Vagina (tissue), 2 donors: ENCODE measurements at regions not wholly inside any gene's neighbourhood (a gene's known extent, or its start where the extent isn't known, plus 50 kb on each side); places are given as distances from the start of the nearest gene placed in this dataset.

Experiments used
- CTCF ChIP-seq, 3 experiments: fragments of 450-650 bp in 2 of 3; fragments of 200-600 bp in 1 of 3; sonication (generic) in 1 of 3; IDR thresholded peaks; one replicate each; pipeline ENCODE4 v1.5.1; 2017 to 2019; ENCODE audit warnings: antibody characterized with exemption in 3 of 3, mild to moderate bottlenecking in 2 of 3, moderate library complexity in 2 of 3
- POLR2A ChIP-seq, 2 donors: fragments of 450-650 bp; IDR thresholded peaks; one replicate each; pipeline ENCODE4 v1.6.1; 2017; ENCODE audit warnings: antibody characterized with exemption in 2 of 2, mild to moderate bottlenecking in 2 of 2, moderate library complexity in 2 of 2
- POLR2AphosphoS5 ChIP-seq, 2 donors: sonication (generic); formaldehyde crosslinking; IDR thresholded peaks; one replicate each; pipeline ENCODE4 v1.9.0; 2017; ENCODE audit warnings: antibody characterized with exemption in 2 of 2, mild to moderate bottlenecking in 2 of 2, low read depth in 1 of 2; ENCODE audit not compliant: insufficient read depth in 1 of 2

- TF ChIP-seq POLR2AphosphoS5 (IDR thresholded peaks at IDR 0.05; ENCODE audit: insufficient read depth in 1 of 2, low read depth in 1 of 2) (no peak), CTCF (IDR thresholded peaks at IDR 0.05) (no peak), POLR2A (IDR thresholded peaks at IDR 0.05) (no peak)
Observed at GRCh38 chr11:8315954-8316353, 52.3 kb upstream of the LMO1 start.
